Liver (tissue), 3 donors: ENCODE measurements at regions not wholly inside any gene's neighbourhood (a gene's known extent, or its start where the extent isn't known, plus 50 kb on each side); places are given as distances from the start of the nearest gene placed in this dataset.

Experiments
- ATF3 ChIP-seq: IDR thresholded peaks from 2 replicates; pipeline ENCODE4 v1.6.1; 2016; ENCODE audit warnings: antibody characterized with exemption
- CTCF ChIP-seq: fragments of 150-350 bp; IDR thresholded peaks from 2 replicates; pipeline ENCODE4 v1.5.1; 2017; ENCODE audit warnings: improper control_type of control experiment, low read depth, low read length; ENCODE audit not compliant: missing input control
- TAF1 ChIP-seq: conservative IDR thresholded peaks from 2 replicates; pipeline ENCODE4 v1.6.1; 2016; ENCODE audit warnings: antibody characterized with exemption, mild to moderate bottlenecking
- donor health status: healthy.
- donor health status: healthy.

DNA sequence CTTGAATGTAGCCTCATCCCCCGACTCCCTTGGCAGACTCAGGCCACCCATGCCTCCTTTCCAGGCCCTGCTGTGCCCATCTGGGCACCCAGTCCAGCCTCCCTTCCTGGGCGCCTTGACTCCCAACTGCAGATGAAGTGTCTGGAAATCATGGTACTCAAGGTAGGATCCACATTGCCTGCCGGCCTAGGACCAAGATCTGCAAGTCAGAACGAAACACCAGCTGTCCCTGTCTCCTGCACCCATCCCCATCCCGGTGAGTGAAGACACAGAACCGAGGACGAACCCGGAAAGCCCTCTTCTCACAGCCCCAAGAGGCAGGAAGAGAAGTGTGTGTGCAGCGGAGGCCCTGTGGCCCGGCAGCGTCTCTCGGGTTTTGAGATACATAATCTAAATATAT, 205.1 kb downstream of the EMX2 start:
- no peak for TF ChIP-seq TAF1
- TF ChIP-seq CTCF, result no peak
- no peak for TF ChIP-seq ATF3
